GM19438 (cell line): ENCODE measurements at regions not wholly inside any gene's neighbourhood (a gene's known extent, or its start where the extent isn't known, plus 50 kb on each side); places are given as distances from the start of the nearest gene placed in this dataset.

Experiments used
- ATAC-seq: cut with Tn5 transposase; IDR thresholded peaks from one replicate; pipeline ENCODE4 v1.9.1; 2021; ENCODE audit warnings: low read depth; ENCODE audit not compliant: unreplicated experiment

GRCh38 chr2:126748188-126748760 is 92.3 kb downstream of the GYPC start:
- no peak for ATAC-seq

- no peak for ATAC-seq
Measured at GRCh38 chr2:126748929-126749518, 93.1 kb downstream of the GYPC start.

- ATAC-seq, result no peak
Measured at GRCh38 chr2:126749537-126749936, 93.6 kb downstream of the GYPC start.

- no peak for ATAC-seq
Measured at GRCh38 chr2:126750506-126750905, 94.5 kb downstream of the GYPC start.

- ATAC-seq, result no peak
Measured at GRCh38 chr2:126751477-126751876, 95.5 kb downstream of the GYPC start.

- no peak for ATAC-seq
Measured at GRCh38 chr2:126752876-126753275, 96.9 kb downstream of the GYPC start.

GRCh38 chr2:126753501-126754212 is 97.7 kb downstream of the GYPC start:
- no peak for ATAC-seq

GRCh38 chr2:126754240-126755004 is 98.5 kb downstream of the GYPC start:
- no peak for ATAC-seq

GRCh38 chr2:126756125-126756524 is 100.2 kb downstream of the GYPC start:
- ATAC-seq, result no peak

GRCh38 chr2:126761256-126761980 is 105.5 kb downstream of the GYPC start:
- no peak for ATAC-seq

- no peak for ATAC-seq
Measured at GRCh38 chr2:126761981-126762878, 106.3 kb downstream of the GYPC start.

- no peak for ATAC-seq
Measured at GRCh38 chr2:126764686-126765265, 108.8 kb downstream of the GYPC start.

- no peak for ATAC-seq
Measured at GRCh38 chr2:126765395-126765794, 109.4 kb downstream of the GYPC start.

GRCh38 chr2:126766295-126766968 is 110.5 kb downstream of the GYPC start:
- no peak for ATAC-seq

GRCh38 chr2:126766969-126767296 is 111.0 kb downstream of the GYPC start:
- no peak for ATAC-seq

GRCh38 chr2:126769118-126769517 is 113.2 kb downstream of the GYPC start:
- ATAC-seq, result no peak

GRCh38 chr2:126770466-126770865 is 114.5 kb downstream of the GYPC start:
- ATAC-seq, result no peak

GRCh38 chr2:126771094-126771493 is 115.1 kb downstream of the GYPC start:
- ATAC-seq, result no peak
